ENCODE measurements at regions not wholly inside any gene's neighbourhood (a gene's known extent, or its start where the extent isn't known, plus 50 kb on each side); places are given as distances from the start of the nearest gene placed in this dataset.

DNA sequence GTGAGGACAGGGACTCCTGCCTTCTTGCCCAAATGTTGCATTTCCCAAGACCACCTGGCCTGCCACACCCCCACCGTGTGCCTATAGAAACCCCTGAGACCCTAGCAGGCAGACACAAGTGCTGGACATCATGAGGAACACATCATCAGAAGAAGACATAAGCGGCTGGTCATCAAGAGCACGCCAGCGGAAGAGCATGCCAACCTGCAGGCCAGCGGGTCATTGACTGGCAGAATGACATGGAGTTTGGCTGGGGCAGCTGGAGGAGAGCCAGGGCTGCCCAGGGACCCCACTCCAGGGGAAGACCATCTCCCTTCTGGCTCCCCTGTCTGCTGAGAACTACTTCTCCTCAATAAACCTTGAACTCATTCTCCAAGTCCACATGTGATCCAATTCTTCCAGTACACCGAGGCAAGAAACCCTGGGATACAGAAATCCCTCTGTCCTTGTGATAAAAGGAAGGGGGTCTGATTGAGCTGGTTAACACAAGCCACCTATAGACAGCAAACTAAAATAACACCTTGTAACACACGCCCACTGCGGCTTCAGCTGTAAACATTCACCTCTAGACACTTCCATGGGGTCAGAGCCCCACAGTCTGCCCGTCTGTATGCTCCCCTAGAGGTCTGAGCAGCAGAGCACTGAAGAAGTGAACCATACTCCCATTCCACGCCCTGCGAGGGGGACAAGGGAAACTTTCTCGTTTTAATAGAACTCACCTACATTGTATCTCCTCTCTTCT lies 164.8 kb upstream of the EMCN start:
- no peaks in the 10 kb centered on the region for H3K9me3 ChIP-seq
- no peak for ATAC-seq (ENCODE audit: insufficient number of reproducible peaks, low FRiP score, low read depth)
- TF ChIP-seq, protein P1, sequence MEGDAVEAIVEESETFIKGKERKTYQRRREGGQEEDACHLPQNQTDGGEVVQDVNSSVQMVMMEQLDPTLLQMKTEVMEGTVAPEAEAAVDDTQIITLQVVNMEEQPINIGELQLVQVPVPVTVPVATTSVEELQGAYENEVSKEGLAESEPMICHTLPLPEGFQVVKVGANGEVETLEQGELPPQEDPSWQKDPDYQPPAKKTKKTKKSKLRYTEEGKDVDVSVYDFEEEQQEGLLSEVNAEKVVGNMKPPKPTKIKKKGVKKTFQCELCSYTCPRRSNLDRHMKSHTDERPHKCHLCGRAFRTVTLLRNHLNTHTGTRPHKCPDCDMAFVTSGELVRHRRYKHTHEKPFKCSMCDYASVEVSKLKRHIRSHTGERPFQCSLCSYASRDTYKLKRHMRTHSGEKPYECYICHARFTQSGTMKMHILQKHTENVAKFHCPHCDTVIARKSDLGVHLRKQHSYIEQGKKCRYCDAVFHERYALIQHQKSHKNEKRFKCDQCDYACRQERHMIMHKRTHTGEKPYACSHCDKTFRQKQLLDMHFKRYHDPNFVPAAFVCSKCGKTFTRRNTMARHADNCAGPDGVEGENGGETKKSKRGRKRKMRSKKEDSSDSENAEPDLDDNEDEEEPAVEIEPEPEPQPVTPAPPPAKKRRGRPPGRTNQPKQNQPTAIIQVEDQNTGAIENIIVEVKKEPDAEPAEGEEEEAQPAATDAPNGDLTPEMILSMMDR (IDR thresholded peaks at IDR 0.05) = no peak
- no peak for DNase-seq (ENCODE audit: low spot score)
- H3K27me3 ChIP-seq (replicated peaks; ENCODE audit: insufficient read depth) = no peaks in the 10 kb centered on the region
- H3K4me1 ChIP-seq (ENCODE audit: control insufficient read depth in 1 of 2, low read depth in 2 of 2) = no peaks in the 10 kb centered on the region
- no peaks in the 10 kb centered on the region for H3K36me3 ChIP-seq
- no peak overlapping the region for H3K4me3 ChIP-seq
- no peak overlapping the region for H3K27ac ChIP-seq

- DNase-seq (ENCODE audit: low spot score) (no peak), ATAC-seq (ENCODE audit: insufficient number of reproducible peaks, low FRiP score, low read depth) (no peak)
- Histone ChIP-seq H3K4me3 (no peak overlapping the region), H3K27me3 (replicated peaks; ENCODE audit: insufficient read depth) (no peaks in the 10 kb centered on the region), H3K9me3 (no peaks in the 10 kb centered on the region), H3K27ac (no peak overlapping the region), H3K4me1 (ENCODE audit: control insufficient read depth in 1 of 2, low read depth in 2 of 2) (no peaks in the 10 kb centered on the region), H3K36me3 (no peaks in the 10 kb centered on the region)
- TF ChIP-seq, protein P1 (IDR thresholded peaks at IDR 0.05) = no peak
Observed at GRCh38 chr4:100681289-100681688, 163.5 kb upstream of the EMCN start.

DNA sequence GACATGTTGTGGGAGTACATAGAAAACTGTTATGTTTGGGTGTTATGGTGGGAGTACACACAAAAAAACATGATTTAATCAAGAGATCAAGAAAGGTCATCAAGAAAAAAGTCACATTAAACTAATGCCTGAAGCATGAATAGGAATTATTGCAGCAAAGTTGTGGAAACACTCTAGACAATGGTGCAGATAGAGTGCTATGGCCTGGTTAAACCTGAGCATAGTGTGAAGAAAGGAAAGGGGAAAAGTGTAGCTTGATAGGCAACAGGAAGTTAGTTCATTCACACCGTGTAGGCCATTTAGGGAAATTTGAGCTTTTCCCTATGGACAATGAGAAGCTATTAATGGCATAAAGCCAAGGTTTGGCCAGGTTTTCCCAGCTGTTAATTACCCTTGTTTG lies 162.1 kb upstream of the EMCN start:
- H3K27me3 ChIP-seq (replicated peaks; ENCODE audit: insufficient read depth) = no peaks in the 10 kb centered on the region
- no peaks in the 10 kb centered on the region for H3K9me3 ChIP-seq
- H3K4me3 ChIP-seq = no peak overlapping the region
- H3K27ac ChIP-seq = no peak overlapping the region
- no peak for ATAC-seq (ENCODE audit: insufficient number of reproducible peaks, low FRiP score, low read depth)
- TF ChIP-seq, protein P1 (IDR thresholded peaks at IDR 0.05) = no peak
- H3K36me3 ChIP-seq = no peaks in the 10 kb centered on the region
- DNase-seq (ENCODE audit: low spot score) = no peak
- no peaks in the 10 kb centered on the region for H3K4me1 ChIP-seq (ENCODE audit: control insufficient read depth in 1 of 2, low read depth in 2 of 2)

DNA sequence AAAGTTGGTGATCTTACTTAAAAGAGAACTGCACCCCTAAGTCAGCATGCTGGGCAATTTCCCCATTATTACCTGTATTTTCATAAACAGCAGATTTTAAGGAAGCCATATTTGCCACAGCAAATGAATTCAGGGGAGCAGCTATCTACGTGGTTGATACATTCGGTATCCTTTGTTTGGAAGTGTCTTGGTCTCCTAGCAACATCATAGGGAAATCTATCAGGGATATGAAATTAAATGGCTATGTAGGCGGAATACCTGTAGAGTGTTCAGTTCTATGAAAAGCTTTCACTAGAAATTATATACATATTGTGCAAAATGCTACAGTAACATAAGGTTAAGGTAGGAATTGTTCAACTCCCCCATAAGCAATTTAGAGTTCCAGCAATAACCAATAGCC lies 157.2 kb upstream of the EMCN start:
- Histone ChIP-seq H3K36me3 (no peaks in the 10 kb centered on the region), H3K27me3 (replicated peaks; ENCODE audit: insufficient read depth) (no peaks in the 10 kb centered on the region), H3K4me3 (no peak overlapping the region), H3K27ac (no peak overlapping the region), H3K9me3 (no peaks in the 10 kb centered on the region), H3K4me1 (ENCODE audit: control insufficient read depth in 1 of 2, low read depth in 2 of 2) (no peaks in the 10 kb centered on the region)
- ATAC-seq (ENCODE audit: insufficient number of reproducible peaks, low FRiP score, low read depth) (no peak), DNase-seq (ENCODE audit: low spot score) (no peak)
- TF ChIP-seq, protein P1 (IDR thresholded peaks at IDR 0.05) = no peak

DNA sequence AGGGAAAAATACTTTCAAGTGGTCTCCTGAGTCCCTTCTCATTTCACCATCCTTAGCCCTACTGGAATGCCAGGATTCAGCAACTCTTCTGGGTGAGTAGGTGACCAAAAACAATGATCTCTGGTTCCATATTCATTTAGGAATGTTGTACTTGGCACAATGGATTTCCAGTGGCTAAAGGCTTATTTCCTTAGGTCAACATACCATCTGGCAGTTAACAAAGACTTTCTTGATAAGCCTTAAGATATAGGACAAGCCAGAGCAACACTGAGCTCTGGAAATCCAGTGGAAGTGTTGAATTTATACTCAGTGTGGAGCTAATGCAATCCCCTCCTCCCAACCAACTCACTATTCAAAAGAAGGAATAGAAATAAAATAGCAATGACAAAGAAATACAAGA lies 139.4 kb upstream of the EMCN start:
- H3K27ac ChIP-seq = no peak overlapping the region
- no peaks in the 10 kb centered on the region for H3K27me3 ChIP-seq (replicated peaks; ENCODE audit: insufficient read depth)
- ATAC-seq (ENCODE audit: insufficient number of reproducible peaks, low FRiP score, low read depth) = no peak
- no peaks in the 10 kb centered on the region for H3K9me3 ChIP-seq
- TF ChIP-seq, protein P1 (IDR thresholded peaks at IDR 0.05) = no peak
- no peak for DNase-seq (ENCODE audit: low spot score)
- H3K4me1 ChIP-seq (ENCODE audit: control insufficient read depth in 1 of 2, low read depth in 2 of 2) = peaks cover 6 to 12% of the 10 kb centered on the region in 2 donors
- no peaks in the 10 kb centered on the region for H3K36me3 ChIP-seq
- no peak overlapping the region for H3K4me3 ChIP-seq

All from thoracic aorta (tissue), 2 donors.